ENCODE measurements at regions not wholly inside any gene's neighbourhood (a gene's known extent, or its start where the extent isn't known, plus 50 kb on each side); places are given as distances from the start of the nearest gene placed in this dataset.

- H3K9me3 ChIP-seq (ENCODE audit: low read depth) = no peaks in the 10 kb centered on the region
- H3K4me2 ChIP-seq = no peak overlapping the region
- H3K27me3 ChIP-seq = no peaks in the 10 kb centered on the region
- peak overlapping the region; percentile 45 for H3K27ac ChIP-seq
- H4K20me1 ChIP-seq (ENCODE audit: insufficient read depth, poor library complexity, severe bottlenecking) = no peaks in the 10 kb centered on the region
- no peaks in the 10 kb centered on the region for H3K4me1 ChIP-seq (ENCODE audit: insufficient read depth)
- 75% methylated on average over 9 of the region's 9 CpGs for WGBS (ENCODE audit: low lambda C conversion rate, missing lambda C conversion rate)
- peak; percentile 34 for DNase-seq (ENCODE audit: low spot score)
- H3K9me2 ChIP-seq (replicated peaks; ENCODE audit: insufficient read depth) = no peaks in the 10 kb centered on the region
- H2AFZ ChIP-seq = no peak overlapping the region
- no peak overlapping the region for H3K4me3 ChIP-seq
- TF ChIP-seq CTCF (IDR thresholded peaks at IDR 0.05; ENCODE audit: poor library complexity) = peak; percentile 61
- no peak for TF ChIP-seq EZH2phosphoT487 (IDR thresholded peaks at IDR 0.05; ENCODE audit: low read depth, severe bottlenecking, unreplicated experiment)
- H3K36me3 ChIP-seq (replicated peaks; ENCODE audit: insufficient read depth, low read depth) = no peaks in the 10 kb centered on the region
- no peaks in the 10 kb centered on the region for H3K79me2 ChIP-seq
Measured at GRCh38 chr7:41002741-41003610, 699.9 kb downstream of the INHBA start.

GRCh38 chr7:41000042-41000441, 702.8 kb downstream of the INHBA start:
- H4K20me1 ChIP-seq (ENCODE audit: insufficient read depth, poor library complexity, severe bottlenecking) = no peaks in the 10 kb centered on the region
- H3K79me2 ChIP-seq = no peaks in the 10 kb centered on the region
- TF ChIP-seq EZH2phosphoT487 (IDR thresholded peaks at IDR 0.05; ENCODE audit: low read depth, severe bottlenecking, unreplicated experiment) = no peak
- no peak overlapping the region for H3K4me2 ChIP-seq
- H3K4me1 ChIP-seq (ENCODE audit: insufficient read depth) = peaks cover 3% of the 10 kb centered on the region
- 97% methylated on average over 5 of the region's 5 CpGs for WGBS (ENCODE audit: low lambda C conversion rate, missing lambda C conversion rate)
- H3K27ac ChIP-seq = no peak overlapping the region
- H3K9me2 ChIP-seq (replicated peaks; ENCODE audit: insufficient read depth) = no peaks in the 10 kb centered on the region
- DNase-seq (ENCODE audit: low spot score) = no peak
- H3K9me3 ChIP-seq (ENCODE audit: low read depth) = no peaks in the 10 kb centered on the region
- H3K36me3 ChIP-seq (replicated peaks; ENCODE audit: insufficient read depth, low read depth) = no peaks in the 10 kb centered on the region
- no peak overlapping the region for H3K4me3 ChIP-seq
- H2AFZ ChIP-seq = no peak overlapping the region
- no peaks in the 10 kb centered on the region for H3K27me3 ChIP-seq

GRCh38 chr7:40996233-40996677, 706.6 kb downstream of the INHBA start:
- no peaks in the 10 kb centered on the region for H3K9me3 ChIP-seq (ENCODE audit: low read depth)
- no peak overlapping the region for H3K27ac ChIP-seq
- 72% methylated on average over 5 of the region's 5 CpGs for WGBS (ENCODE audit: low lambda C conversion rate, missing lambda C conversion rate)
- no peak overlapping the region for H3K4me3 ChIP-seq
- no peak for DNase-seq (ENCODE audit: low spot score)
- H3K27me3 ChIP-seq = no peaks in the 10 kb centered on the region
- no peaks in the 10 kb centered on the region for H3K79me2 ChIP-seq
- H3K36me3 ChIP-seq (replicated peaks; ENCODE audit: insufficient read depth, low read depth) = no peaks in the 10 kb centered on the region
- no peak overlapping the region for H2AFZ ChIP-seq
- peaks cover 3% of the 10 kb centered on the region for H3K4me1 ChIP-seq (ENCODE audit: insufficient read depth)
- no peaks in the 10 kb centered on the region for H3K9me2 ChIP-seq (replicated peaks; ENCODE audit: insufficient read depth)
- TF ChIP-seq EZH2 (IDR thresholded peaks at IDR 0.05; ENCODE audit: borderline replicate concordance) = no peak
- no peak for TF ChIP-seq EZH2phosphoT487 (IDR thresholded peaks at IDR 0.05; ENCODE audit: low read depth, severe bottlenecking, unreplicated experiment)
- TF ChIP-seq CTCF (IDR thresholded peaks at IDR 0.05; ENCODE audit: poor library complexity) = no peak
- H3K4me2 ChIP-seq = no peak overlapping the region
- H4K20me1 ChIP-seq (ENCODE audit: insufficient read depth, poor library complexity, severe bottlenecking) = no peaks in the 10 kb centered on the region

- no peak overlapping the region for H3K4me2 ChIP-seq
- H3K4me3 ChIP-seq = no peak overlapping the region
- H4K20me1 ChIP-seq (ENCODE audit: insufficient read depth, poor library complexity, severe bottlenecking) = no peaks in the 10 kb centered on the region
- H3K4me1 ChIP-seq (ENCODE audit: insufficient read depth) = no peaks in the 10 kb centered on the region
- DNase-seq (ENCODE audit: low spot score) = no peak
- 96% methylated on average over 3 of the region's 3 CpGs for WGBS (ENCODE audit: low lambda C conversion rate, missing lambda C conversion rate)
- TF ChIP-seq EZH2 (IDR thresholded peaks at IDR 0.05; ENCODE audit: borderline replicate concordance) (no peak), EZH2phosphoT487 (IDR thresholded peaks at IDR 0.05; ENCODE audit: low read depth, severe bottlenecking, unreplicated experiment) (no peak), CTCF (IDR thresholded peaks at IDR 0.05; ENCODE audit: poor library complexity) (no peak)
- H3K27me3 ChIP-seq = no peaks in the 10 kb centered on the region
- no peak overlapping the region for H3K27ac ChIP-seq
- no peaks in the 10 kb centered on the region for H3K36me3 ChIP-seq (replicated peaks; ENCODE audit: insufficient read depth, low read depth)
- no peaks in the 10 kb centered on the region for H3K79me2 ChIP-seq
- no peaks in the 10 kb centered on the region for H3K9me2 ChIP-seq (replicated peaks; ENCODE audit: insufficient read depth)
- H3K9me3 ChIP-seq (ENCODE audit: low read depth) = no peaks in the 10 kb centered on the region
- H2AFZ ChIP-seq = no peak overlapping the region
Measured at GRCh38 chr7:40990841-40991240, 712.0 kb downstream of the INHBA start.
